Naive thymus-derived CD4-positive, alpha-beta T cell (primary cell): ENCODE measurements at regions not wholly inside any gene's neighbourhood (a gene's known extent, or its start where the extent isn't known, plus 50 kb on each side); places are given as distances from the start of the nearest gene placed in this dataset.

Experiments
- ATAC-seq: fragments of 150-1000 bp; cut with Tn5 transposase; 2 replicates; pipeline ENCODE4 v1.10.0; 2021; ENCODE audit warnings: mild to moderate bottlenecking, moderate library complexity
- CTCF ChIA-PET: fragments of 350-600 bp; sonication (Branson Sonifier 250); formaldehyde crosslinking; loops from one replicate; lab custom pipeline; 2021; ENCODE audit warnings: antibody characterized with exemption; lab: Charles Lee
- POLR2A ChIA-PET: fragments of 350-600 bp; sonication (Branson Sonifier 250); formaldehyde crosslinking; loops from one replicate; lab custom pipeline; 2021; ENCODE audit warnings: antibody characterized with exemption, inconsistent platforms; lab: Charles Lee
- DNase-seq, 9 donors: peaks; one replicate each; pipeline versions ENCODE4 v3.0.0 to v3.0.0-alpha.2; 2020 to 2022; ENCODE audit warnings: mixed read lengths in 1 of 9
- H3K27ac ChIP-seq: one replicate; pipeline ENCODE4 v1.7.0; 2013; ENCODE audit warnings: mild to moderate bottlenecking, low read depth, low read length, moderate library complexity
- H3K27me3 ChIP-seq, 2 donors: one replicate each; pipeline ENCODE4 v1.7.0; 2013; ENCODE audit warnings: low read length in 2 of 2, mild to moderate bottlenecking in 2 of 2, moderate library complexity in 2 of 2; ENCODE audit not compliant: control insufficient read depth in 2 of 2, insufficient read depth in 2 of 2
- H3K36me3 ChIP-seq, 3 experiments: 1 replicate in 2 of 3; 2 replicates in 1 of 3; pipeline ENCODE4 v1.7.0; 2013; ENCODE audit warnings: low read length in 3 of 3, mild to moderate bottlenecking in 3 of 3, moderate library complexity in 1 of 3; ENCODE audit not compliant: insufficient read depth in 3 of 3, control insufficient read depth in 2 of 3
- H3K4me1 ChIP-seq, 2 donors: one replicate each; pipeline ENCODE4 v1.7.0; 2013; ENCODE audit warnings: low read length in 2 of 2, mild to moderate bottlenecking in 2 of 2, moderate library complexity in 1 of 2; ENCODE audit not compliant: control insufficient read depth in 2 of 2, insufficient read depth in 2 of 2
- H3K4me3 ChIP-seq: 2 replicates; pipeline ENCODE4 v1.7.0; 2013; ENCODE audit warnings: mild to moderate bottlenecking, low read length
- H3K9me3 ChIP-seq, 3 experiments: 1 replicate in 2 of 3; 2 replicates in 1 of 3; pipeline ENCODE4 v1.7.0; 2013; ENCODE audit warnings: low read length in 3 of 3; ENCODE audit not compliant: control insufficient read depth in 2 of 3
- H3K27ac Mint-ChIP-seq, 9 donors: one replicate each; pipeline ENCODE4 v1.8.0; 2020 to 2022; ENCODE audit warnings: mixed read lengths in 9 of 9, mild to moderate bottlenecking in 8 of 9, moderate library complexity in 5 of 9, inconsistent platforms in 2 of 9
- H3K27me3 Mint-ChIP-seq, 5 donors: one replicate each; pipeline ENCODE4 v1.8.0; 2021 to 2022; ENCODE audit warnings: mixed read lengths in 5 of 5, mild to moderate bottlenecking in 1 of 5
- H3K36me3 Mint-ChIP-seq, 5 donors: one replicate each; pipeline ENCODE4 v1.8.0; 2020 to 2022; ENCODE audit warnings: mixed read lengths in 5 of 5, mild to moderate bottlenecking in 3 of 5, inconsistent platforms in 1 of 5
- H3K4me1 Mint-ChIP-seq, 7 donors: one replicate each; pipeline ENCODE4 v1.8.0; 2020 to 2022; ENCODE audit warnings: mixed read lengths in 7 of 7, mild to moderate bottlenecking in 3 of 7, inconsistent platforms in 1 of 7
- H3K4me3 Mint-ChIP-seq, 10 donors: one replicate each; pipeline ENCODE4 v1.8.0; 2020 to 2022; ENCODE audit warnings: mild to moderate bottlenecking in 10 of 10, mixed read lengths in 10 of 10, moderate library complexity in 6 of 10, inconsistent platforms in 2 of 10
- H3K9me3 Mint-ChIP-seq, 11 donors: one replicate each; pipeline ENCODE4 v1.8.0; 2020 to 2022; ENCODE audit warnings: mixed read lengths in 11 of 11, mild to moderate bottlenecking in 4 of 11, inconsistent platforms in 1 of 11, moderate library complexity in 1 of 11
- intact Hi-C, 2 donors: fragments of 100-400 bp; cut with micrococcal nuclease; formaldehyde crosslinking; loops; one replicate each; pipeline ENCODE4 v1.15.1; 2023

DNA sequence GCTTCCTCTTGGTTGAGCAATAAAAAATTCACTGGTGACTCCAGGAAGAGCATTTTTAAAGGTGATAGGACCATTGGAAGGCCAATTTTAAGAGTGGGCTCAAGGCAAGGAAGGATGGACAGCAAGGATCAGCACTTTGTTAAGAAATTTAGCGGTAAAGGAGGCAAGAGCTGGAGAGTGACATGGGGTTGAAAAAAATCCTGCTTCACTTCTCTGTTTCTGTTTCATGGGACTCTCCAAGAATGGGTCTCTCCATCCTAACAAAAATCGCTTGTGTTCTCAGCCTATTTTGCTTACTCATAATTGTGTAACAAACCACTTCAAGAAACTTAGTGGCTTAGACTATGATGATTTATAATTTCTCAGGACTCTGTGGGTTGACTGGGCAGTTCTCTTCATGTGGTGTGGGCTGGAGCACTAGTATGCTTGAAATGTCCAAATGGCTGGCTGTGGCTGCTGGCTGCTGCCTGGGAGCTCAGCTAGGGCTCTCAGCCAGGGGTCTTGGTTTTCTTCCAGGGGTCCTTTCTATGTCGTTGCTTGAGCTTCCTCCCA, 59.8 kb upstream of the ZNRF2 start:
- Mint-ChIP-seq H3K4me3 (no peak overlapping the region), H3K36me3 (peaks cover 0 to 6% (median 0%) of the 10 kb centered on the region in 5 donors), H3K27ac (no peak overlapping the region), H3K9me3 (peaks cover 0 to 12% (median 7%) of the 10 kb centered on the region in 11 donors), H3K27me3 (peaks cover 0 to 7% (median 0%) of the 10 kb centered on the region in 5 donors), H3K4me1 (peaks cover 0 to 8% (median 0%) of the 10 kb centered on the region in 7 donors)
- Histone ChIP-seq H3K27me3 (no peaks in the 10 kb centered on the region), H3K9me3 (no peaks in the 10 kb centered on the region), H3K4me3 (no peak overlapping the region), H3K27ac (no peak overlapping the region), H3K36me3 (no peaks in the 10 kb centered on the region), H3K4me1 (no peaks in the 10 kb centered on the region)
- ATAC-seq, result peak; percentile 70
- no peak for DNase-seq
- intact Hi-C loops, result no loop called here
- ChIA-PET CTCF (no interaction called here), POLR2A (no interaction called here)

DNA sequence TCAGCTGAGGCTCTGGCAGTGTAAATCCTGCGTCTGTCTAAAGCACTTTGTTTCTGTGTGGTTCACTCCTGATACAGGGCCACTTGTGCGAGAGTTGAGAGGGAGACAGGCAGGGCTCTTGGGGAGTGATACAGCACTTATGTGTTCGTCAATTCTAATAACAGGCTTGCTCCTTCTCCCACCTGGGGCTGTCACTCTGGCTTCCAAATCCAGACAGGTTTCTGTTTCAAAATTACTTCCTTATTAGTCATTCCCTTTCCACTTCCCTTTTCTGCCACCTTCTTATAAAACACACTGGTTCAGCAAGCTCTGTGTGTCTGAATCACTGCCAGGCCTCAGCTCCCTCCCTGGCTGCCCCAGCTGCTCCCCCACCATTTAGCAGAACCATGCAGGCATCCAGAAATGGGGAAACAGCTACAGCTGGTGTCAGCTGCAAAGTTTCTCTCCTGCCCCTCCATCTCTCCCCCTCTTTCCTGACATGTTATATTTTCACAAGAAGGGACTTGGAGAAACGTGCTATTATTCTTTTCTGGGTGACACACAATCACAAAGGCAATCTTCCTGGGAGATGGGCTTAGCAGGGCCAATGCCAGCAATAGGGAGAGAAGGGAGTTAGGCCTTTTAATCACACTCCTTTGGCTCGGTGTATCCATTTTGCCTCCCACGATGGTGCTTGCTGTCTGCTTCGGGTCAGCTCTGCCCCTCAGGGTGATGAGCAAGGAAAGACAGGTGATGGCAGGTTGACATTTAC, 58.4 kb upstream of the ZNRF2 start:
- Histone ChIP-seq H3K36me3 (no peaks in the 10 kb centered on the region), H3K27me3 (no peaks in the 10 kb centered on the region), H3K4me3 (no peak overlapping the region), H3K27ac (no peak overlapping the region), H3K9me3 (no peaks in the 10 kb centered on the region), H3K4me1 (no peaks in the 10 kb centered on the region)
- ChIA-PET POLR2A (no interaction called here), CTCF (no interaction called here)
- intact Hi-C loops, result no loop called here
- Mint-ChIP-seq H3K4me1 (peaks cover 0 to 8% (median 0%) of the 10 kb centered on the region in 7 donors), H3K36me3 (no peaks in the 10 kb centered on the region), H3K27ac (no peak overlapping the region), H3K9me3 (peaks cover 0 to 4% (median 0%) of the 10 kb centered on the region in 11 donors), H3K4me3 (no peak overlapping the region), H3K27me3 (no peaks in the 10 kb centered on the region)
- DNase-seq (no peak), ATAC-seq (peak; percentile 88)

DNA sequence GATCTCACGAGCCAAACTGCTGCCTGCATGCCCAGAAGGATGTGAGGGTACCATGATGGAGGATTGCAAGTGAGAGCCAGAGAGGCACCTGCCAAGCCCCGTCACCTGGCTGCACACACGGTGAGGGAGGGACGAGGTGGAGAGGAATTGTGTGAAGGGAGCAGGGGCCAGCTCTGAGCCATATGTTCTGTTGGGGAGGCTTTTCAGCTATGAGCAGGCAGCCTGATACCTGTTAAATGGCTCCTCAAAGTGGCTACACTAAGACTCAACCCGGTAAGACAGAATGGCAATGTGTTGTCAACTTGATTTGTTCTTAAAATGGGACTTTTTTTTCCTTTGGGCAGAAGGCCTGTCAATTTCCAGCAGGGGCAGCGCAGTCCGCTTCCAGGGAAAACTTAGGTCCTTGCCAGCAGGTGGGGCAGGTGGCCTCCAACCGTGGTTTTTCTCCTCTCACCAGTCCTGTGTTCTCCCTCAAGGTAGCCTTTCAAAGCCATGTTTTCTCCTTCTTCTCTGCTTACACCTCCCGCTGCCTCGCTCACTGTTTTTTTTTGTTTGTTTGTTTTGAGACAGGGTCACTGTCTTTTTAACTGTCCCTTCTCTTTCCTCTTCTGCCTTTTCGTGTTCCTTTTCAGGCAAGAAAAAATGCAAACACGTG, 57.7 kb upstream of the ZNRF2 start:
- Histone ChIP-seq H3K27ac (no peak overlapping the region), H3K4me1 (no peaks in the 10 kb centered on the region), H3K27me3 (no peaks in the 10 kb centered on the region), H3K4me3 (no peak overlapping the region), H3K36me3 (no peaks in the 10 kb centered on the region), H3K9me3 (no peaks in the 10 kb centered on the region)
- Mint-ChIP-seq H3K4me1 (peaks cover 0 to 8% (median 0%) of the 10 kb centered on the region in 7 donors), H3K4me3 (peak overlapping the region in 1 of 10 donors; percentile 19), H3K36me3 (no peaks in the 10 kb centered on the region), H3K9me3 (peaks cover 0 to 4% (median 0%) of the 10 kb centered on the region in 11 donors), H3K27me3 (no peaks in the 10 kb centered on the region), H3K27ac (no peak overlapping the region)
- ATAC-seq (no peak), DNase-seq (no peak)
- intact Hi-C loops, result no loop called here
- ChIA-PET CTCF (no interaction called here), POLR2A (no interaction called here)

DNA sequence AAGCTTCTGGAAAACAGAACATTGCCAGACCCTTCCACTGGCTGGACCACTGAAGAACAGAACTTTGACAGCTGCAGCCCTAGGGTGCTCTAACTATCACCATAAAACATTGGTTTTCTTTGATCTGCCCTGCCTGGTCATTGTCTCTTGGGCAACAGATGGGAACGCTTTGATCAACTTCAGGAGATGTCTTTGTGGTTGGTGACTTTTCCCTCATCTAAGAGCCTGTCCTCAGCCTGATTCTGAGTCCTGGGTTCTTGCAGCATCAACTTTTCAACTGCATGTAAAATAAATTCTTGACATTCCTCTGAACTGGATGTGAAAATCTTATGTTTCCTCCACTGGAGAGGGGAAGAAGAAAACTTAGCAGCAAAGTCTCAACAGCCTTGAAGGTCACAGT, 53.1 kb upstream of the ZNRF2 start:
- Histone ChIP-seq H3K4me3 (no peak overlapping the region), H3K4me1 (no peaks in the 10 kb centered on the region), H3K27me3 (no peaks in the 10 kb centered on the region), H3K36me3 (no peaks in the 10 kb centered on the region), H3K27ac (no peak overlapping the region), H3K9me3 (no peaks in the 10 kb centered on the region)
- H3K9me3 Mint-ChIP-seq, result peaks cover 0 to 2% (median 0%) of the 10 kb centered on the region in 11 donors
- intact Hi-C loops, result no loop called here
- peaks cover 0 to 6% (median 0%) of the 10 kb centered on the region in 5 donors for H3K27me3 Mint-ChIP-seq
- H3K4me1 Mint-ChIP-seq, result peaks cover 0 to under 1% (median 0%) of the 10 kb centered on the region in 7 donors
- POLR2A ChIA-PET, result no interaction called here
- CTCF ChIA-PET, result interaction anchor here (0.8 kb wide), 1 partner anchor 212 kb away, joined by 3 read pairs; no protein-coding TSS in a partner anchor
- no peak overlapping the region for H3K27ac Mint-ChIP-seq
- H3K4me3 Mint-ChIP-seq, result no peak overlapping the region
- no peak for ATAC-seq
- H3K36me3 Mint-ChIP-seq, result peaks cover 0 to under 1% (median 0%) of the 10 kb centered on the region in 5 donors
- DNase-seq, result no peak

GRCh38 chr7:30232391-30232790, 52.0 kb upstream of the ZNRF2 start:
- Mint-ChIP-seq H3K27me3 (peaks cover 0 to 6% (median 0%) of the 10 kb centered on the region in 5 donors), H3K9me3 (peaks cover 0 to 2% (median 0%) of the 10 kb centered on the region in 11 donors), H3K27ac (no peak overlapping the region), H3K4me3 (no peak overlapping the region), H3K36me3 (peaks cover 0 to 5% (median 0%) of the 10 kb centered on the region in 5 donors), H3K4me1 (no peaks in the 10 kb centered on the region)
- DNase-seq, result no peak
- Histone ChIP-seq H3K27me3 (no peaks in the 10 kb centered on the region), H3K4me3 (no peak overlapping the region), H3K4me1 (no peaks in the 10 kb centered on the region), H3K27ac (no peak overlapping the region), H3K36me3 (no peaks in the 10 kb centered on the region), H3K9me3 (no peaks in the 10 kb centered on the region)
- intact Hi-C loops, result no loop called here
- ChIA-PET POLR2A (no interaction called here), CTCF (no interaction called here)
- no peak for ATAC-seq
